Prostate gland (tissue), 2 donors: ENCODE measurements at regions not wholly inside any gene's neighbourhood (a gene's known extent, or its start where the extent isn't known, plus 50 kb on each side); places are given as distances from the start of the nearest gene placed in this dataset.

Experiments
- DNase-seq: peaks from one replicate; pipeline ENCODE4 v3.0.0-alpha.2; 2019; ENCODE audit warnings: low spot score
- H3K27ac ChIP-seq, 2 donors: fragments of 200-600 bp; sonication (generic); 2 replicates each; pipeline ENCODE4 v1.5.1; 2017 to 2019
- H3K27me3 ChIP-seq: fragments of 200-600 bp; sonication (generic); replicated peaks from 2 replicates; pipeline ENCODE4 v1.5.1; 2019; ENCODE audit not compliant: insufficient read depth
- H3K36me3 ChIP-seq, 2 donors: fragments of 200-600 bp; sonication (generic); 1 replicate in 1 of 2; 2 replicates in 1 of 2; pipeline versions ENCODE4 v1.5.1 to v1.8.1; 2017 to 2019
- H3K4me1 ChIP-seq: fragments of 200-600 bp; sonication (generic); replicated peaks from 2 replicates; pipeline ENCODE4 v1.5.1; 2019
- H3K4me3 ChIP-seq, 2 donors: fragments of 200-600 bp; sonication (generic); 2 replicates each; pipeline ENCODE4 v1.5.1; 2017 to 2019
- H3K9me3 ChIP-seq: fragments of 200-600 bp; sonication (generic); 2 replicates; pipeline ENCODE4 v1.5.1; 2017
- CTCF ChIP-seq, 4 experiments: fragments of 200-600 bp in 2 of 4; fragments of 450-650 bp in 2 of 4; sonication (generic) in 2 of 4; IDR thresholded peaks; 1 replicate in 3 of 4; 2 replicates in 1 of 4; pipeline ENCODE4 v1.5.1; 2016 to 2019; ENCODE audit warnings: antibody characterized with exemption in 4 of 4, mild to moderate bottlenecking in 2 of 4, moderate library complexity in 2 of 4
- POLR2A ChIP-seq: fragments of 450-650 bp; IDR thresholded peaks from one replicate; pipeline ENCODE4 v1.6.1; 2016; ENCODE audit warnings: antibody characterized with exemption, mild to moderate bottlenecking
- POLR2AphosphoS5 ChIP-seq: sonication (generic); formaldehyde crosslinking; IDR thresholded peaks from one replicate; pipeline ENCODE4 v1.6.1; 2017; ENCODE audit warnings: antibody characterized with exemption
- WGBS: methylation state at CpG from one replicate; pipeline ENCODE4 v1.1.5; 2018; 5-methylcytosine and 5-hydroxymethylcytosine counted together
- intact Hi-C: fragments of 100-400 bp; cut with DNase I; formaldehyde crosslinking; loops from one replicate; pipeline ENCODE4 v1.14.2; 2022

GRCh38 chr2:83234246-83234645 lies 1224.8 kb downstream of the SUCLG1 start:
- no peak for TF ChIP-seq CTCF (IDR thresholded peaks at IDR 0.05)
- TF ChIP-seq POLR2A, result no peak
- no peak for TF ChIP-seq POLR2AphosphoS5
- intact Hi-C loops, result no loop called here
- Histone ChIP-seq H3K4me3 (no peak overlapping the region), H3K9me3 (no peaks in the 10 kb centered on the region), H3K4me1 (no peaks in the 10 kb centered on the region), H3K27ac (no peak overlapping the region), H3K36me3 (no peaks in the 10 kb centered on the region), H3K27me3 (no peaks in the 10 kb centered on the region)
- DNase-seq, result no peak

GRCh38 chr2:83233781-83234180 lies 1225.3 kb downstream of the SUCLG1 start:
- H3K27me3 ChIP-seq, result no peaks in the 10 kb centered on the region
- intact Hi-C loops, result no loop called here
- no peak overlapping the region for H3K4me3 ChIP-seq
- 83% methylated on average over 2 of the region's 2 CpGs for WGBS
- H3K4me1 ChIP-seq, result no peaks in the 10 kb centered on the region
- DNase-seq, result no peak
- no peaks in the 10 kb centered on the region for H3K36me3 ChIP-seq
- TF ChIP-seq POLR2AphosphoS5 (no peak), CTCF (IDR thresholded peaks at IDR 0.05) (no peak), POLR2A (no peak)
- no peak overlapping the region for H3K27ac ChIP-seq
- no peaks in the 10 kb centered on the region for H3K9me3 ChIP-seq

GRCh38 chr2:83233326-83233725 lies 1225.8 kb downstream of the SUCLG1 start:
- DNase-seq, result no peak
- intact Hi-C loops, result no loop called here
- Histone ChIP-seq H3K27me3 (no peaks in the 10 kb centered on the region), H3K4me1 (no peaks in the 10 kb centered on the region), H3K36me3 (no peaks in the 10 kb centered on the region), H3K27ac (no peak overlapping the region), H3K4me3 (no peak overlapping the region), H3K9me3 (no peaks in the 10 kb centered on the region)
- TF ChIP-seq CTCF (IDR thresholded peaks at IDR 0.05), result no peak
- TF ChIP-seq POLR2A, result no peak
- TF ChIP-seq POLR2AphosphoS5, result no peak

GRCh38 chr2:83229443-83229842 lies 1229.6 kb downstream of the SUCLG1 start:
- no peak for DNase-seq
- H3K27me3 ChIP-seq, result no peaks in the 10 kb centered on the region
- 79% methylated on average over 2 of the region's 2 CpGs for WGBS
- intact Hi-C loops, result no loop called here
- H3K4me3 ChIP-seq, result no peak overlapping the region
- H3K36me3 ChIP-seq, result no peaks in the 10 kb centered on the region
- H3K9me3 ChIP-seq, result no peaks in the 10 kb centered on the region
- H3K4me1 ChIP-seq, result no peaks in the 10 kb centered on the region
- TF ChIP-seq POLR2A (no peak), CTCF (IDR thresholded peaks at IDR 0.05) (no peak), POLR2AphosphoS5 (no peak)
- H3K27ac ChIP-seq, result no peak overlapping the region

- TF ChIP-seq CTCF (IDR thresholded peaks at IDR 0.05), result no peak
- no peak for TF ChIP-seq POLR2AphosphoS5
- TF ChIP-seq POLR2A, result no peak
- 50% methylated on average over 5 of the region's 5 CpGs for WGBS
These were observed 1234.4 kb downstream of the SUCLG1 start for GRCh38 chr2:83224591-83225200.

More at GRCh38 chr2:83224591-83225200, 1234.4 kb downstream of the SUCLG1 start:
- Histone ChIP-seq H3K4me3 (no peak overlapping the region), H3K27me3 (no peaks in the 10 kb centered on the region), H3K27ac (no peak overlapping the region), H3K36me3 (no peaks in the 10 kb centered on the region), H3K4me1 (no peaks in the 10 kb centered on the region), H3K9me3 (no peaks in the 10 kb centered on the region)
- no peak for DNase-seq
- intact Hi-C loops, result no loop called here
